DOHH2 (cell line): ENCODE measurements at regions not wholly inside any gene's neighbourhood (a gene's known extent, or its start where the extent isn't known, plus 50 kb on each side); places are given as distances from the start of the nearest gene placed in this dataset.

Experiments used
- EZH2phosphoT487 ChIP-seq: fragments of 200-600 bp; sonication (generic); IDR thresholded peaks from 2 replicates; pipeline ENCODE4 v1.6.1; 2017; ENCODE audit warnings: borderline replicate concordance, mild to moderate bottlenecking, antibody characterized with exemption, low read length, moderate library complexity, mixed read lengths
- TF ChIP-seq, protein P1 (sequence below): fragments of 200-600 bp; sonication (generic); IDR thresholded peaks from one replicate; pipeline ENCODE4 v1.5.1; 2014; ENCODE audit warnings: antibody characterized with exemption, mild to moderate bottlenecking, low read depth, low read length; ENCODE audit not compliant: poor library complexity, severe bottlenecking

DNA sequence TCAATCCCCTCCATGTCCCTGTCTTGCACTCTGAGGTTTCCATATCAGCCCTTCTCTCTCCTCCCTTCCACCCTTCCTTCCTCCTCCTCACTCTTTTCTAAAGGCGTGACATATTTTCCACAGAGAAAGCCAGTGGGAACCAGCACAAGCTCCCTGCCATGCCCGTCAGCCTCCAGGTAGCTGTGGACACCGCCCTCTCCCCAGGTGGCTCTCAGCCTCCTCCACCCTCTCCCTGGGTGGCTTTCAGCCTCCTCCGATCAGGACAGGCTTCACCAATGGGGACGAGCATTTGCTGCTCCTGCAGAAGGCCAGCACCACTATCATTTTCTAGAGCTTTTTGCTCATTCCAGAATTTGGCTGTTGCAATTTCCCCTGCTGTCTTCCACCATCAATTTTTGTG lies 236.6 kb downstream of the GADD45G start:
- TF ChIP-seq, protein P1, sequence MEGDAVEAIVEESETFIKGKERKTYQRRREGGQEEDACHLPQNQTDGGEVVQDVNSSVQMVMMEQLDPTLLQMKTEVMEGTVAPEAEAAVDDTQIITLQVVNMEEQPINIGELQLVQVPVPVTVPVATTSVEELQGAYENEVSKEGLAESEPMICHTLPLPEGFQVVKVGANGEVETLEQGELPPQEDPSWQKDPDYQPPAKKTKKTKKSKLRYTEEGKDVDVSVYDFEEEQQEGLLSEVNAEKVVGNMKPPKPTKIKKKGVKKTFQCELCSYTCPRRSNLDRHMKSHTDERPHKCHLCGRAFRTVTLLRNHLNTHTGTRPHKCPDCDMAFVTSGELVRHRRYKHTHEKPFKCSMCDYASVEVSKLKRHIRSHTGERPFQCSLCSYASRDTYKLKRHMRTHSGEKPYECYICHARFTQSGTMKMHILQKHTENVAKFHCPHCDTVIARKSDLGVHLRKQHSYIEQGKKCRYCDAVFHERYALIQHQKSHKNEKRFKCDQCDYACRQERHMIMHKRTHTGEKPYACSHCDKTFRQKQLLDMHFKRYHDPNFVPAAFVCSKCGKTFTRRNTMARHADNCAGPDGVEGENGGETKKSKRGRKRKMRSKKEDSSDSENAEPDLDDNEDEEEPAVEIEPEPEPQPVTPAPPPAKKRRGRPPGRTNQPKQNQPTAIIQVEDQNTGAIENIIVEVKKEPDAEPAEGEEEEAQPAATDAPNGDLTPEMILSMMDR, result no peak
- no peak for TF ChIP-seq EZH2phosphoT487
